Islet of Langerhans (tissue), 1 donor: ENCODE measurements at regions not wholly inside any gene's neighbourhood (a gene's known extent, or its start where the extent isn't known, plus 50 kb on each side); places are given as distances from the start of the nearest gene placed in this dataset.

Experiments used
- FAIRE-seq: peaks from one replicate; lab custom pipeline; 2011; peaks lifted over from hg19 to GRCh38; lab: Jason Lieb, UNC

DNA sequence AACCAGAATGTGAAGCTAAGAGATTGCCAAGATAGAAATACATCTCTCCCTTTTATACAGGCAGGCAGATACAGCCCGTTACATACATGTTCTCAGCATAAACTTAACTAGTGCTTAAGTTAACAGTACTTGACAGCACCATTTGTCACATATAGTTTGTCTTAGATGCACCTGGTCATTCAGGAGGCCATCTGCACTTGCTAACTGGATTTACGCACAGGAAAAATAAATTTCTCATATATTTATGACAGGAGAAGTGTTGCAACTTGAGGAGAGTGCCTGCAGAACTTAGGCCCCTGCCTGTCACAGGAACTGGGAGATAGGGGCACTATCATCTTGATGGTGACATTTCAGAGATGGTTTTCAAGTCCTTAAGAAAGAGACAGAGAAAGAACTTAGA, 1462.1 kb upstream of the CDH9 start:
- no peak for FAIRE-seq

DNA sequence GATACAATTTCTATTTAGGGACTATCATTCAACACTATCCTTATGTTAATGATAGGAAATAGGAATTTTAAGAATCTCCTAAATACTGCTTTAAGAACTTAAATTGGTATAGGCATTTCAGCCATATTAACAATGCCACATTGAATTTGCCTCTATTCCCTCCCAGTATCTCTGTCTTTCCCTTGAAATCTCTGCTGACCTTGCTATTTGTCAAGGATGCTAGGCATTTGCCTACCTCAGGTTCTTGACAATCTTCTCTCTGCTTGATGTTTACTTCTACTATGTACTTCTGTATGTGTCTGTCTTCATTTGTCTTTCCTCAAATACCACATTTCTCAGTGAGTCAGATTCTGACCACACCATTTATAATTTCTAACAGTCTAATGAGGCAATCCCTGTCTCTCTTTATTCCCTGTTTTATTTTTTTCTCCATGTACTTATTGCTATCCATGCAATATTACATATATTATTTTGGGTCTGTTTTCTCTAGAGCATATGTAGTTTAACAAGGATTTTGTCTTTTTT, 1461.4 kb upstream of the CDH9 start:
- FAIRE-seq: no peak

DNA sequence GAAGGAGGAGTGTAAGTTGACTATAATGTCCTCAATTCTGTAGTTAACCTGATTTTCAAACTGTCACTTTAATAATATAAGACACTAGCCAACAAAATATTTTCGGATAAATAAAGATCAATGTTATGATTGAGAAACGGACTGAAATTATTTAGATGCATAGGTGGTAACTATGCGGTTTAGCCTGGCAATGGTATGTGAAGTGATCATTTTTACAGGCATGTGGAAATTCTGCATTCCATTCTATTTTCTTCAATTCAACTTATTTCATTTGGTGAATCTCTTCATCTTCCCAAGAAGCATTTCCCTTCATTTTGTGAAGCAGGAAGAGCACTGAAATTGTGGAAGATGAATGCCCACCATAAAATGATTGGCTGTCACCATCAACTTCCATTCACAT, 1457.5 kb upstream of the CDH9 start:
- FAIRE-seq: no peak

DNA sequence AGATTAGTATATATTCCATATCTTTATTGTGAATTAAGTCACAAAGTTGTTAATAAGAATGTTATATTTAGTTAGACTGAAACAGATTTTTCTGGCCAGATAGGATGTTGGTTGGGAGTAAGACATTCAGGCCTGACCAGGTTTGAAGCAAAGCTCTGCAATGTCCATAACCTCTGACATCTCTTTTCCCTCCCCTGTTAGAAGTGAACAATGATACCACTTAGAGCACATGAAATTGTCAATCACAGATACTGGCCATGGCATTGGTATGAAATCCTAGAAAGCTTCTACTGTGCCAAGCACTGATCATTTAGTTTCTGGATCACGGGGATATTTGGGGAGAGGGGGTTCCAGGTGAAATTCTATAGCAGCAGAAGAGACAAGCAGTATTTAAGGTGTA, 1455.1 kb upstream of the CDH9 start:
- no peak for FAIRE-seq

DNA sequence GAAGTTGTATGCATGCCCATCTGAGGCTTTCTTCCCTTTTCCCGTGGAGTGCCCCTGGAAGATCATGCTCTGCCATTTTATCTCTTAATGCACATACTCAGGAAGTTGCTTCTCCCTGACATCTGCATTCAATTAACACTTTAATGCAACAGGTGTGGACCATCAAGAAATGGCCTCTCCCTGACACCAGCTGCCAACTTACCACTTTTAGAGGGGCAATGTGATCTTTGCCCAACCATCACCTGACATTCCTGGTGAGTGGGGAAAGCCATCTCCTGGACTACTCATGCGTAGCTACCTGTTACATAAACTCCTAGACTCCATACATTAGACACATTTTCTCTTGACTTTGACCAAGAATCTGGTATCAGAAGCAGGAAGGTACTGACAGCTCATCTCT, 1450.4 kb upstream of the CDH9 start:
- FAIRE-seq: no peak

DNA sequence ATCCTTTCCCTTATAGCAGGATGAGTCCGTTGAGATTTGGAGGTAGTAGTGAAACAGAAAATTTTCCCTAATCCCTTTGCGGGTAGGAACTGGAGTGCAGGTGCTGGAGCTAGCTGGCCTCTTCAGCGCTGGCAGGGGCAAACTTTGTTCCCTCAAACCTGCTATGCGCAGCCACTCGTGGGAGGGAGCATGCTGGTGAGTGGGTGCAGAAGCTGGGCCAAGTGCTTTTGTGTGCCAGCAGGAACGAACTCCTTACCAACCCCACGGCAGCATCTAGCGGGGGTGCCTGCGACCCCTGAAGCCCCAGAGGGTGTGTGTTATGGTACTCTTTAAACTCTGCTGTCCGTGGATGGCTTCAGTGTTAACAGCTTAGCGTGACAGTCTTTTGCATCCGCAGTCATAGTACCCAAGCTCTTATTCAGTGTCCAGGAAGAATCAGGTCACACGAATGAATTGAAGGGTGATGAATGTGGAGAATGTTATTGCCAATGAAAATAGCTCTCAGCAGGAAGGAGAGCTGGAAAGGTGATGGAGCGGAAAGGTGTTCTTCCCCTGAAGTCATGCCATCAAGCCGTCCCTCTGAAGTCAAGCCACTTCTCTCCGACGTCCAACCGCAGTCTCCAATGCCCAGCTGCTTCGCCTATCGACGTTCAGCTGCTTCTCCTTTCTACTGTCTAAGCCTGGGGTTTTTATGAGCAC, 1445.1 kb upstream of the CDH9 start:
- no peak for FAIRE-seq

DNA sequence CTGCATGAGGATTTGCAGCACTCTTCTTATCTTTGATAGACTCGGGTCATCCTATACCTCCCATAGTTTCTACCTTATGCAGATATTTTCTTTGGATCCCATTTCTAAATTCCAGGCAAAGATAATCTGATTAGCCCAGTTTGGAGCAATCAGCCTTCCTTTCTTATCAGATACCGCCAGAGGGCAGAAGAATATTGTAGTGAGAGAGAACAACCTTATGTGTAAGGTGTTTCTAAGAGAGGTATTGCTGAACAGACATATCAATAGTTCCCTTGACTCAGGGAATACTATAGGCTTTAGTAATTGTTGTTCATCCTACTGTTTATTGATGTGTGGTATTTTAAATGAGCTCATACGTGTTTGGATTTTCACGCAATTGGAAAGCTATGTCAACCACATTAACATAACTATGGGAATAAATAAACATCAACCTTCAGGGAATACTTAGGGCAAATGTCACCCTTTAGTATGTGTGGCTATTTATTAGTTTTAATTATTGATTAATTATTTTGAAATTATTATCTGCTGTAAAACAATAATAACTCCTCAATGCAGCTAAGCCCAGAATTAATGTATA, 1435.2 kb upstream of the CDH9 start:
- no peak for FAIRE-seq

DNA sequence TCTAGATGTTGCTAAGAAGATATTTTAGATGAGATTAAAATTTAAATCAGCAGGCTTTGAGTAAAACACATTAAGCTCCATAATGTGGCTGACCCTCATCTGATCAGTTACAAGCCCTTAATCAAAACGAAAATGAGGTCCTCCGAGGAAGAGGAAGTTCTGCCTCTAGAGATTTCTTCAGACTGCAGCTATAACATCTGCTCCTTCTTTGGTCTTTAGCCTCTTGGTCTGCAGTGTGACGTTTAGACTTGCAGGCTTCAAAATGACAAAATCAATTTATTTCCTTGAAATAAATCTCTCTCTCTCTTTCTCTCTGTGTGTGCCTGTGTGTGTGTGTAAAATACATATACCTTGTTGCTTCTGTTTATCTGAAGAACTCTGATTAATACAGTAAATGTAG, 1429.8 kb upstream of the CDH9 start:
- no peak for FAIRE-seq

DNA sequence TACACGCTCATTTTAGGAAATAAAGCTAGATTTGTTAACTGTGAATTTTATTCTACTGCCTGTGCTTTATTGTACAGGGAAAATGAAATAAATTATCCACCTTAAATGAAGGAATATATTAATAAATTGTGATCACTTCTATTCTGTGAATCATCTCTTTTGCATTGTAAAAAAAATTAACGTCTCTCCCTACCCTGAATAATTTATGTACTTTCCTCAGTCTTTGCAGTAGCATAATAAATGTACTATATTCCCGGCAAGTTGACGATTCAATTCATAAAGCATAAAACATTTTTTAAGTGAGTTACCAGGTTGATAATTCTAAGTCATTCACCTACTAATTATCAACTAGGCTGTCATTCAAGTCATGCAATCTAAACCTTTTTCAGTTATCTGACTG, 1425.3 kb upstream of the CDH9 start:
- FAIRE-seq: no peak

DNA sequence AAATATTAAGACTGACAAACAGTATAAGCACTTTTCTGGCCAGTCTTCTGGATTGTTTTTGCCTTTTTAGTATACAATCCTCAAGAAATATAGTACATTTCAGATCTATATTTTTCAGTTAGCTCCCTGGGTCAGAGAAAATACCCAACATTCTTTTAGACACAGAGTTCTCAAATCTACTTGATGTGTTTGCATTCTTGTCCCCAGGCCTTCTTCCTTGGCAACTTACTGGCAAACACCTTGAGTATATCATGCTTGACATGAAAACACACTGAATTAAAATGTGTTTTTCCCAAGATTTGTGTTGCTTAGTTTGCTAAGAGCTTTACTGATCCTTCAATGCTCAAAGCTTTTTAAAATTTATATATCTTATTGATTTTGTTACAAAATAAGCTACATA, 1413.1 kb upstream of the CDH9 start:
- FAIRE-seq: no peak

DNA sequence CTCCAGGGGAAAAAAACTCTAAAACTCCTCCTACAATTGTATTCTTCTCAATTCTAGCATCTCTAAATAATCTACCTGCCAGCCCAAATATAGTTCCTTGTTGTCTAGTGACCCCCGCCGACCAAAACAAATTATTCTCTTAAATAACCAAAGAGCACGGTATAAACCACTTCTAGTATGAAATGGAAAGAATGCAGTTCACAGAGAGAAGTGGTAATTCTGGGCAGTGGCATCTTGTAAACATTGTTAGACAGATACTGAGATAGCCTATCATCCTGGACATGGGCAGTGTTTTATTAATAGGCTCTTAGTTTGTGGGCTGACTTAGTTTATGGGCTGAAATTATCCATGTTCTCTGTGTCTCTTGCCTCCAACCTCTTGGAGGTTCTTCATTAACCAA, 1412.6 kb upstream of the CDH9 start:
- no peak for FAIRE-seq

DNA sequence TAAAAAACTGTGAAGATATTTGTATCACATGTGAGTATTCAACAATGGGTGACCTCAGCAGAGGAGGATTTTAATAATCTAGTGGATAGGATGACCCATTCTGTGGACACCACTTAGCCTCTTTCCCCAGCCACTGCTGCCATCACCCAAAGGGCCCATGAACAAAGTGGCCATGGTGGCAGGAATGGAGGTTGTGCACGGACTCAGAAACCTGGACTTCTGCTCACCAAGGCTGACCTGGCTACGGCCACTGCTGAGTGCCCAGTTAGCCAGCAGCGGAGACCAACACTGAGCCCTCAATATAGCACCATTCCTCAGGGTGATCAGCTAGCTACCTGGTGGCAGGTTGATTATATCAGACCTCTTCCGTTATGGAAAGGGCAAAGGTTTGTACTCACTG, 1410.4 kb upstream of the CDH9 start:
- no peak for FAIRE-seq

DNA sequence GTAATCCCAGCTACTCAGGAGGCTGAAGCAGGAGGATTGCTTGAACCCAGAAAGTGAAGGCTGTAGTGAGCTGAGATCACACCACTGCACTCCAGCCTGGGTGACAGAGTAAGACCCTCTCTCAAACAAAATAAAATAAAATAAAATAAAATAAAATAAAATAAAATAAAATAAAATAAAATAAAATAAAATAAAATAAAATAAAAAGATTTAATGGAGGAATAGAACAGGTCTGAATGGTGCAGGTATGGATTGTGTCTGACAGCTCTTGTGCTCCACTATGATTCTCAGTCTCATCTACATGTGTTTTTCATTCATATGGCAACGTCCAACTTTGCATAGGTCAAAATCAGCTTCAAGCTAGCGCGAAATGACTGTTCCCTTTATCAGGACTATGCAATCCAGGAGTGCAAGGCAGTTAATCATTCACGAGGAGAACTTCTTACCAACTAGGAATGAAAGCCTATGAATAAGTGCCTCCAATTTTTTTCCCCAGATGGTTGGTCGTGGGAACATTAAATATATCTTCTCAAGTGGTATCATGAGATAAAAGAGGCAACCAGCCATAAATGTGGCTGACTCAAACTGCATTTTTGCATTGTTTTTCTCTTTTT, 1392.3 kb upstream of the CDH9 start:
- no peak for FAIRE-seq

DNA sequence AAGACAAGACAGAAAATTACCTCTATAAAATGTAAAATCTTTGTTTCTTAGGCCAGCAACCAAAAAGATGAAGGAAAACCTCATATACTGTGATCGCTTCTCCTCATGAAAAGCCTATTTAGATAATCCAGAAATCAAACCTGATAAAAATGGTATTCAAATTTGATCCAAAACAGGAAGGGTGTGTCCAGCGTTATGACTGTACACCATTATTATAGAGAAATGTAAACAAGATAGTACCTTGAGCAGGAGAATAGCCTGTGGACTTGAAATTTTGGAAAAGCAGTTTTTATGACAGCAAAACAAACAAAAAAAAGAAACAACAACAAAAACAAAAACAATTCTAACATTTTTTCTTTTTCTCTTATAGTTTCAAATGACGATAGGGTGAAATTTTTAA, 1382.8 kb upstream of the CDH9 start:
- FAIRE-seq: no peak

DNA sequence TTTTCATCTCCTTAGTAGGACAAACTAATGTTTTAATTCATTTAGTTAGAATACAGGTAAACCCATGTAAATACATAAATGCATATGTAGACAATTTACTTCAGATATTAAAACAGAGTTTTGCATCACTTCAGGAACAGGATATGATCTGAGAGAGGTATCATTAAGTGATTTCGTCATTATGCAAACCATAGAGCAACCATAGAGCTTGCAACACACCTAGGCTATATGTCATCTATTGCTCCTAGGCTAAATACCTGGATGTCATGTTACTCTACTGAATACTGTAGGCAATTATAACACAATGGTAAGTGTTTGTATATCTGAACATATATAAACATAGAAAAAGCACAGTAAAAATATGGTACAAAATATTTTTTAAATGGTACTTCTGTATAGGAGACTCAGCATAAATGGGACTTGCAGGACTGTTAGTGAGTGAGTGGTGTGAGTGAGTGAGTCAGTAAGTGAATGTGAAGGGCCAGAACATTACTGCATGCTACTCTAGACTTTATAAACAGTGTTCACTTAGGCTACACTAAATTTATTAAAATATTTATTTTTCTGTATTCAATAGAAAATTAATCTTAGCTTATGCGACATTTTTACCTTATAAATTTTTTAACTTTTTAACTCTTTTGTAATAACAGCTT, 1377.5 kb upstream of the CDH9 start:
- no peak for FAIRE-seq

DNA sequence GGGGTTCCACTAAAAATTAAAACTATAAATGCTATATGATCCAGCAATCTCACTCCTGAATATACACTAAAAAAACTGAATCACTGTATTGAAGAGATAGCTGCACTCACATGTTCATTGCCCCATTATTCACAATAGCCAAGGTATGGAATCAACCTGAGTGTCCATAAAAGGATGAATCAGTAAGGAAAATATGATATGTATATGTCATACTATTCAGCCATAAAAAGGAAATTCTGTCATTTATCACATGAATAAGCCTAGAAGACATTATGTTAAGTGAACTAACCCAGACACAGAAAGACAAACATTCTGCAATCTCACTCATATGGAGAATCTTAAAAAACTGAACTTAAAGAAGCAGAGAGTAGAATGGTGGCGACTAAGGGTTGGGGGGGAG, 1376.2 kb upstream of the CDH9 start:
- no peak for FAIRE-seq

DNA sequence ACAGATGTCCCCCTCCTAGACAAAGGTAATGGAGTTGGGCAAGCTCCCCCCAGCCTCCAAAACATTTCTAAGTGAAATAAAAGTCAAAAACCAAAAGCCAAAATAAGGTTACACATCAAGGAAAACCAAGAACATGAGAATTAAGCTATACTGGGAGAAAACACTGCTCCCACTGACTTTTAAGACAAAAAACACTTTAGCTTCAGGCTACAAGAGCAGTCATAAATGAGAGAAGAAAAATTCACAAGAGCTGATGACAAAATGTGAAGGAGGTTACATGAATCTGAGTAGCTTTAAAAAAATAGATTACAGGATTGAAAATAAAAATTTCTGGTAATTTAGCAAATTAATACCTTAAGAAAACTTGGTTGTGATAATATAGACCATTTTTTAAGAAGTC, 1370.3 kb upstream of the CDH9 start:
- no peak for FAIRE-seq

DNA sequence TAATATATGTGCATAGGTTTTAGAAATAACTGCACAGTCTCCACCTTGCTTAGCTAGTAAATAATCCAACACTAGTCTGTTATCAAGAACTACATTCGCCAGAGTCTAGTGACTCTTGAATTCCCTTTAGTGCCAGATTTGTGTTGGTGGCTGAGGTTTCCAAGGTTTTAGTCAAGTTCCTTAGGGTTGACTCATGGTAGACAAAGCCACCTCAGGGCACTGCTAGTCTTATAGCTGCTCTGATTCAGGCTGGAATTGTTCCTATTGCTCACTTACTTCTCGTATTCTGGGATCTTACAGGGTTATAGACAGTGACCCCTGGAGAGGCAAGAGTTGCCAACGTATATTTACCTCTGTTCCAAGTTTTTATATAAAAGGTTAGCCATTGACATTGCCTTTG, 1369.8 kb upstream of the CDH9 start:
- FAIRE-seq: no peak

DNA sequence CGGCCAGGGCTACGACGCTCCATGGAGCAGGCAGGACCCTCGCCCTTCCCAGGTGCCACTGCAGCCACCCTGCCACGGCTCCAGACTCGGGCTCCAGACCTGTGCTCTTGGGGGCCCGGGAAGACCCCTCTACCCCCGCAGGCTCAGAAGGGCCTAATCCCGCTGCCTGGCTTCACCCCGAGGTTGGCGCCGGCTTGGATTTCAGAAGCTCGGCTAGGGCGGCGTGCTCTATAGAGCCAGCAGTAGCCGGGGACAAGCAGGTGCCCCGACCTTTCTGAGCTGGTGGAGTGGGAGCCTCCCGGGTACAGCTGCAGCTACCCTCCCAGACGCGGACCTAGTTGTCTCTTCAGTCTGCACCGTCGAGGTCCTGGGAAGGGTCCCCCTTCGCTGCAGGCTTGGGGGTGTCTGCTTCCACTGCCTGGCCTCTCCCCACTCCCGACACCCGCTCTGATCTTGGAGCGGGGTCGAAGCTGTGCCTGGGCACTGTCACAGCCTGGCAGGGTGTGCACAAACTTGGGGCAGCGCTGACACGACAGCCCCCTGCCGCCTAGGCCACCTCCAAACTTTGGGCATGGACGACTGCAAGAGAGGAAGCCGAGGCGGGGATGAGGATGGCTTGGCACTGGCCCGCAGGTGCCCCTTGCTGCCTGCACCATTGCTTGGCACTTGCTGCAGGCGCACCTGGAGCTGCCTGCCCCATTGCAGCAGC, 1366.1 kb upstream of the CDH9 start:
- no peak for FAIRE-seq

DNA sequence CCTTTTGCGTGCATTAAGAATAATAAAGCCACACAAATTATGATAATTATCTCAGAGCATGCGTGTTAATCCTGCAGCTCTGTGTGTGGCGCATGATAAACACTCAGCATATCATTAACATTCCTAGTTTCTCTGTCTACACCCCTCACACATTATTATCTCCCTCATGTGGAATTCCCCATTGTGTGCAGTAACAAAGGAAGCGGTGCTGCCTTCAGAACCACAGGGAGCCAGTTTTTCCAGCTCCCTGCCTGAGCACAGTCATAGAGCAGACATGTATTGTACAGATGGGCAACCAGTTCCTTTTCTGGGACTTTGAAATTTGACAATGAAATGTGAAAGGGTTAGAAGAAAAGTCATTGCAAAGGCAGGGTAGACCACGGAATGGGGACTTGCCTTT, 1365.5 kb upstream of the CDH9 start:
- no peak for FAIRE-seq

DNA sequence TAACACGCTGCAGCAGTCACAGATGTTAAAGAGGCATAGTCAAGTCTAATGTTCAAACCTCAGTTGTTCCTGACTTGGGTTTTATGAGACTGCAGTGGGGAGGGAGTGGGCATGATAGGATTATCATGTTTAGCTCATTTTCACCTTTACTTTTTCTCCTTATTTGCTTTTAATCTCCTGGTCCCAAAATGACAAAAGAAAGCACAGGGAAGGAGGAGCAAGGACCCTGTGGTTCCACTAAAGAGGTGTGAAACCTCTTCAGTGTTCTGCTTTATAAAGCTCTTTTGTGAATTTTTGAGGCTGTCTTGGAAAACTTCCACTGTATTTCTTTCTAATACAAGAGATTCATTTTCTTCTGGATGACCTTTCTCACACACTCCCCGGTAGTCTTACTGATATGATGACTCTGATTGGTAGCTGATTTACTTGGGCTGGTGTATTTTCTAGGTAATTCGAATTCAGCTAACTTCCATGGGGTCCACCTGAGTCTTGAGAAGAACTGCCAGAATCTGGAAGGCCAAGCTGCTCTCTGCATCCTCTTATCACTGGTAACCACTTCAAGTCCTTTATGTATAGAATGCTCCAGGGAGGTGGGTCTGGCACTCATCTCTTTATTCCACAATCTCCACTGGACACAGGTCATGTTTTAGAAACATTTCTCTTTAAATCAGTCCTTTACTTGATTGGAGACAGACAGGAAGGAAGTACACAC, 1364.4 kb upstream of the CDH9 start:
- no peak for FAIRE-seq

DNA sequence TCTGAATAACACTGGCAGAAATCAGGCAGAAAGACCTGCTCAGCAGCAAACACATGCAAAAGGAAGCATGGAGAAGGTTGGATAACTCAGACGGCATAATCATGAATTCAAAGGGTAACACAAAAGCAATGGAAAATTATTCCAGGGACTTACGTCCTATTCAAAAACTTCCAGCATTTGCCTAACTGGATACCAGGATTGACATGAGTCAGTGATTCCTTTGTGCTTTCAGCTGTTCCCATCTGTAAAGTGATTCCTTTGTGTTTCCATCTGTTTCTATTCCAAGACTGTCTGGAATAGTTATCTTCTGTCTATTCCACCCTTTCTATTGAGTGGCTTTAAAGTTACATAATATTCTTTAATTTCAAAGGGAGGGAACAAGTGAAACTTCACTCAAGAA, 1361.7 kb upstream of the CDH9 start:
- FAIRE-seq: no peak
